GM04503 (cell line): ENCODE measurements at regions not wholly inside any gene's neighbourhood (a gene's known extent, or its start where the extent isn't known, plus 50 kb on each side); places are given as distances from the start of the nearest gene placed in this dataset.
A peak's percentile ranks its signal among the peaks of the same experiment; 100 is the strongest.
"Not testable (repeated sequence)": the region's sequence is repeated elsewhere in the genome, so short reads cannot be mapped to it uniquely, and the experiment has no call there.

Experiments used
- DNase-seq: peaks from one replicate; pipeline ENCODE4 v3.0.0-alpha.2; 2012; ENCODE audit warnings: low read depth

DNA sequence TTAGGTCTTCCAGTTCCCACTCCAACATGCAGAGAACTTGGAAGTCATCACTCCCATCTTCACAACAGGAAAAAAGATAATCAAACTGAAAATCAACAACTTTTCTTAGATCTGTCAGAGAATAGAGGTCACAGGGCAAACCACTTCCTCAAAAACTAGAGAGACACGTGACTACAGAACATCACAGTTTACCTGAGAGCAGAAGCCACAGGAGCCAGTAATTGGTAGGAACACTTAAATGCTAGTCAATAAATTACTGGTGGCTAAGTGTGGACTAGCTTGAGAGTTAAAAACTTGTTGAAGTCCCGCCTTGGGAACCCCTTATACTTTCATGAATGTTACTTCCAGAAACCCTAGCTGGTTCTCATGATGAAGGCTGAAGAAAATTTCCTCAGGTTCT, 81.1 kb downstream of the THSD1 start:
- DNase-seq = not testable (repeated sequence)

DNA sequence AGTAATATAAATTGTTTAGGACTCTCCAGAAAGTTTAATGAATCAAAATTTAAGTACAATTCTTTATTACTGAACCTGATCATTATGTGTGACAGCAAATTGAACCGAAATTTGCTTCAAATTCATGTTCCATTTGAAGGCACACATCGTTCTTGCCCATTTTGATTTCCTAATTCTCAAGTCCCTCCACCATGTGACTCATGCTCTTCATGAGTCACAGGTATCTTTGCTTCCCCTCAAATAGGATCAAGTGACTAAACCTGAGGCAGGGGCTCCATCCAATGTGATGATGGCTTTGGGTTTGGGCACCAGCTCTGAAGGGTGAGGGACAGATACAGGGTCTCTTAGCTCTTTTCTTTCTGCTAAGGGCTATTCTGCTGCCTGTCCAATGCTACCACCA, 86.1 kb downstream of the THSD1 start:
- no peak for DNase-seq

DNA sequence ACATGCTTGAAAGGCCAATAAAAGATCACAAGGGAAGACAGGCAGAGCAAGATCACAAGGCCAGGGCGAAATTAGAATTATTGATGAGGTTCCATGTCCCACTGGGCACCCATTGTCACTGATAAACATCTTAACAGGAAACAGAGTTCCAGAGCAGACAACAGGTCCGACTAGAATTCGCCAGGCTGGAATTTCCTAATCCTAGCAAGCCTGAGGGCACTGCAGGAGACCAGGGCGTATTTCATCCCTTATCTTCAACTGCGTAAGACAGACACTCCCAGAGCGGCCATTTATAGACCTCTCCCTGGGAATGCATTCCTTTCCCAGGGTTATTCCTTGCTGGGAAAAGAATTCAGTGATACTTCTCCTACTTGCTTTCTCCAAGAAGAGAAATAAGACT, 96.1 kb downstream of the THSD1 start:
- not testable (repeated sequence) for DNase-seq

DNA sequence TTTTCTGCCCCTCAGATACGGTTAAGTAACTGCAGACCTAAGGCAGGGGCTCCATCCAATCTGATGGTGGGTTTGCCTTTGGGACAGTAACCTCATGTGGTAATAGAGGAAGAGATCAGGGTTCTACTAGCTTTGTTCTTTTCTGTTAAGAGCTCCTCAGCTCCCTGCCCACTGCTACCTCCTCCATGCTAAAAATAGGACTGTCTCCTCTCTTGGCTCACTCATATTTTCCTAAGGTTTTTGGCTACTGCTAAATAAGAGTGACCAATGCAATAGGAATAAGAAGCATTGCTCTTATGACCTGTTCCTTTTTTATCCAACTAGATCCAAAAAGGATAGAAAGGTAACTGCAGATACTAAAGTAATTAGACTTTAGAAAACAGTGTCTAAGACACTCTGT, 99.6 kb downstream of the THSD1 start:
- not testable (repeated sequence) for DNase-seq

DNA sequence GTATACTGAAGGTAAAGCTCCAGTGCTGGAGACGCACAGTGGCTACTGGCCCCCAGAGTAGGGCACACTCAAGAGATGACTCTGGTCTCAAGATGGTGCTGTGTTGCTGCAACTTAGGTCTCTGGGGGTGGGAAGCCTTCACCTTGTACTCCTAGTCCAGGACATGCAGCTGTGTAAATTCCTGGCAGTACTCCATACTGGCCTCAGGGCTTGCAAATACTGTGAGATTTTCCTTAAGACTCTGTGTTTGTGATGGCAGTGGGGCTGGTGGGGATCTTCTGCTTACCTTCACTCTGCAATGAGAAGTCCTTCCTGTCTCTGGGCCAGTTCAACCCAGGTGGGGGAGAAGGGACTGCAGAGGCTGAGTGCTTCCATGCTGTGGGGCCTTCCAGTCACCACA, 102.9 kb downstream of the THSD1 start:
- not testable (repeated sequence) for DNase-seq

DNA sequence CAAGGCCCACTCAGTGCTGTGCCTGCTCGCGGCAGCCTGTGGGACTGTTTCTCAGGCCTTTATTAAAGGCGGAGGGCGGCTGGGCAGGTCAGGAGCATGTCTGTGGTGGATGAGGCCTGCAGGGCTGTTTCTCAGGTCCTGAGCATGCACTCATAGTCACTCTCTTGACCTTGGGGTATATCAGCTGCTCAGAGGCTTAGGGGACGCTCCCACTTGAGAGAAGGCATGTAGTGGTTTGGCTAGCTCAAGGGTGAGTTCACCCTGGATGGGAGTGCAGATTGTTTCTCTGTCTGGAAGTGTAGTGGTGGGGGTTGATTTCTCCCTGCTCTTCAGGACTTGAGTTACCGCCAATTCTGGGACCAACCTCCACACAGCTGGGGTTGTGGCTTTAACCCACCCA, 103.3 kb downstream of the THSD1 start:
- not testable (repeated sequence) for DNase-seq

DNA sequence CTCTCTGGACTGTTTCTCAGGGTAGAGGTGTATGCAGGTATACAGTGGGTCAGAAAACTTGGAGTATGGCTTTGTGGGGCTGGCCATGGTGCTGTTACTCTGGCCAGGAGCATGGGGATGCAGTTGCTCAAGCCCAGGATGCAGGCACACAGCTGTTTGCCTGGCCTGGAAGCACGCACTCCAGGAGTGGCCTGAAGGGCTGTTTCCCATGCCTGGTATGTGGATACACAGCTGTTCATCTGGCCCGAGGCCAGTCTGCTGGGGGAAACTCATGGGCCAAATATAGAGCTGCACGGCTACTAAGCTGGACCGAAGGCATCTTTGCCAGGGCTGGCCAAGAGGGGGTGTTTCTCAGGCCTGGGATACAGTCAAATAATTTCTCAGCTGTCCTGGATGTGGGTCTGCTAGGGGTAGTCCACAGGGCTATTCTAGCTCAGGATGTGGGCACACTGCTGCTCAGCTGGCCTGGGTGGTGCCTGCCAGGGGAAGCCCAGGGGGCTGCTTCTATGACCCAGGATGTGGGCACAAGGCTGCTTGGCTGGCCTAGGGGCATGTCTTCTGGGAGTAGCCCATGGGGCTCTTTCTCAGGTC, 104.1 kb downstream of the THSD1 start:
- not testable (repeated sequence) for DNase-seq

DNA sequence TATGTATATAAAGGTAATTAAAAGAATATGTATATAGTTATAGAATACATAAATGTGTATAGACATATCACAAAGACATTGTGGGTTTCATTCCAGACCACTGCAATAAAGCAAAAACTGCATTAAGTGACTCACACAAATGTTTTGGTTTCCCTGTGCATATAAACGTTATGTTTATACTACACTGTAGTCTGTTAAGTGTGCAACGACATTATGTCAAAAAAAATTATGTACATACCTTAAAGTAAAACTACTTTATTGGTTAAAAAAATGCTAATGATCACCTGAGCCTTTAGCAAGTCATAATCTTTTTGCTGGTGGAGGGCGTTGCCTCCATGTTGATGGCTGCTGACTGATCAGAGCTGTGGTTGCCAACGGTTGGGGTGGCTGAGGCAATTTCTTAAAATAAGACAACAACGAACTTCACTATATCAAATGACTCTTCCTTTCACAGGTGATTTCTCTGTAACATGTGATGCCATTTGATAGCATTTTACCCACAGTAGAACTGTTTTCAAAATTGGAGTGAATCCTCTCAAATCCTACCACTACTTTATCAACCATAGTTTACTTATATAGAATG, 107.8 kb downstream of the THSD1 start:
- not testable (repeated sequence) for DNase-seq

DNA sequence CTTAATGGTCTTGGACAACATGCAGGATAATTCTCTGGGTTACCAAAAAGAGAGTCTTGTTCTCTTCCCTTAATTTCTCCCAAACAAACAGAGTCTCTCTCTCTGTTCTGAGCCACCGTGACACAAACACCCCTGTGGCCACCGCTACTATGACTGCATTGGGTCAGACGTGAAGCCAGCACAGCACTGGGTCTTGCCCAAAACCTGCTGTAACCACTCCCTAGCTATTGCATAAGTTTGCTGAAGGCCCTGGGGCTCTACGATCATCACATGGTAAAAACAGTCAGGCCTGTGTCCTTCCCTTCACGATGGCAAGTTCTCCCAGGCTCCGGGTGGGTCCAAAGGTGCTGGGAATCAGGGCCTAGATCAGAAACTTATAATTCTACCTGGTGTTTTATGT, 117.1 kb downstream of the THSD1 start:
- not testable (repeated sequence) for DNase-seq

DNA sequence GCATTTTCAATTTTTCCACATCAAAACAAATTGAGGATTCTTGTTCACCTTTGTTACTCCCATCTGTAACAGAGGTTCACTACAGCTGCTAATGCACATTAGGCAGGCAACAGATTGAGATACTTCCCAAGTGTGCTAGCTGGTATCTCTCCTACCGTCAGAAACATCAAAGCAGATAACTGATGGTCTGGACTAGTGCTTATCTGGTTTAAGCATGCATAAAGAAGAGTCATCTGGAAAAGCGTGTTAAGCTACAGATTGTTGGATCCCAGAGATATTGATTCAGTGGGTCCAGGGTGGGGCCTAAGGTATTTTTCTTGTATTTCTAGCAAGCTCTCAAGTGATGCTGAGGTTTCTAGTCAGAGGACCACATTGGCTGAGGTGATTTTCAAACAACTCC, 122.0 kb upstream of the NEK3 start:
- not testable (repeated sequence) for DNase-seq

DNA sequence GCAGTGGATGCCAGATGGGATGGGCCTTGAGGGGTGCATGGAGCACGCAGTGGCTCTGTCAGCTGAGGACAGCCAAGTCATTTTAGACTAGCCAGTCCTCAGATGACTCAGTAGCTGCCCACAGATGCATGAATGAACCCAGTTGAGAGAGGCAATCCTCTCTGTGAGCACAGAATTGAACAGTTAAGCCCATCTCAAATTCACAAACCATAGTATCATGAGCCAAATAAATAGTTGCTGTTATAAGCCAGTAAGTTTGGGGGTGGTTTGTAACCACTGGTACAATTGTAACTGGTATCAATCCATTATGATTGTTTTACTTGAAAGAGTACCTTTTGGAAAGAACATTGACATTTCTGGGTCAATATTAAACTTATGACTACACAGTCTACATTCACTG, 120.0 kb upstream of the NEK3 start:
- not testable (repeated sequence) for DNase-seq

DNA sequence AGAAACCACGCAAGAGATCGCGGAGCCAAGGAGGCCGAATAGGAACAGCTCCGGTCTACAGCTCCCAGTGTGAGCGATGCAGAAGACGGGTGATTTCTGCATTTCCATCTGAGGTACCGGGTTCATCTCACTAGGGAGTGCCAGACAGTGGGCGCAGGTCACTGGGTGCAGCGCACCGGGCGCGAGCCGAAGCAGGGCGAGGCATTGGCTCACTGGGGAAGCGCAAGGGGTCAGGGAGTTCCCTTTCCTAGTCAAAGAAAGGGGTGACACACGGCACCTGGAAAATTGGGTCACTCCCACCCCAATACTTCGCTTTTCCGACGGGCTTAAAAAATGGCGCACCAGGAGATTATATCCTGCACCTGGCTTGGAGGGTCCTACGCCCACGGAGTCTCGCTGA, 94.9 kb upstream of the NEK3 start:
- not testable (repeated sequence) for DNase-seq

DNA sequence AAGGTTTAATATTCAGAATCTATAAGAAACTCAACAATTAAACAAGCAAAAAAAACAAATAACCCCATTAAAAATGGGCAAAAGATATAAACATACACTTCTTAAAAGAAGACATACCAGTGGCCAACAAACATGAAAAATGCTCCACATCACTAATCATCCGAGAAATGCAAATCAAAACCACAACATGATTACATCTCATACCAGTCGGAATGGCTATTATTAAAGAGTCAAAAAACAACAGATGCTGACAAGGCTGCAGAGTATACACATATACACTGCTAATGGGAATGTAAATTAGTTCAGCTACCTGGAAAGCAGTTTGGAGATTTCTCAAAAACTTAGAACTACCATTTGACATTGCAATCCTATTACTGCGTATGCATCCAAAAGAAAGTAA, 81.4 kb upstream of the NEK3 start:
- not testable (repeated sequence) for DNase-seq

DNA sequence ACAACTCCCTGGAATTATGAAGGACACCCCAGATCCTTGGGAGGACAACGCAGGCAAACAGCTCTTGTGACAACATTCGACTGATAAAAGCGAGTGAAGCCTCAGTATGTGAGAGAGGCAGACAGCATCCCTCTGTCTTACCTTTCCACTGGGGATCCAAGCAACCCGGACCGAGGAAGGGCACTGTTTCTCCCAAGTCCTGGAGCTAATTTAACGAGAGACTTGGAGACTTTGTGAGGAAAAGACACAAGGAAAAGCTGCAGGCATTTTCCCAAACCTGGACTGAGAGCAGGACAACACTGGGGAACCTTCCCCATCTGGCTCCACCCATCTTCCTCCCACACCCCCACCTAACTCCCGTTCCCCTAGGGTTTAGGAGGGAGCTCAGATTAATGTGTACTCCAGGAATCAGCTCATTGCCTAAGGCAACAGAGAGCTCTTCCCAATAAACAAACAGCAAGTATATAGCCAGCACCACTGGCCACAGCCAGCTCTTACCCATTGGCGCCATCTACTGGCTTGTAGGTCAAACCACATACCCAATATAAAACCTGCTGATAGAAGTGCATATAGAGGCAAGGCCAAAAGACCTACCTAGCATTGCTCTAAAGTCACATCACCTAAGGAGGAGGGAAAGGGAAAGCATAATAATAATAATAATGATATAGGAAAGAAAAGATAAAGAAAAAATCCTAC, 76.7 kb upstream of the NEK3 start:
- peak; percentile 11 for DNase-seq

DNA sequence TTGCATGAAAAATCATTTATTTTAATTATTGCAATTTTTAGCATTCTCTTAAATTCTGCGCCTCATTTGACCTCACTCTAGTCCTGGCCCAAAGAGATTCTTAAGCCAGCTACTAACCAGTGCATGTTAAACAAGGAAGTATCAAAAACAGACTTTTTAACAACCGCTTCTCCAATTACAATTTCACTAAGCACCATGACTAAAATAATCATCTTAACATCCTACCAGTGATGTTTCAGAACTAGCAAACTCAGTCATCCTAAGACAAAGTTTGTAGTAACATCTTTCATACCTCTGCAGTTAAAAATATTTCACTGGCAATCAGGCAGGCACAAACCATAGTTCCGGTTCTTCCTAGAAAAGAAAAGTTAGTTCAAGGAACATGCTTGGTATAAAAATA, 75.5 kb upstream of the NEK3 start:
- not testable (repeated sequence) for DNase-seq

DNA sequence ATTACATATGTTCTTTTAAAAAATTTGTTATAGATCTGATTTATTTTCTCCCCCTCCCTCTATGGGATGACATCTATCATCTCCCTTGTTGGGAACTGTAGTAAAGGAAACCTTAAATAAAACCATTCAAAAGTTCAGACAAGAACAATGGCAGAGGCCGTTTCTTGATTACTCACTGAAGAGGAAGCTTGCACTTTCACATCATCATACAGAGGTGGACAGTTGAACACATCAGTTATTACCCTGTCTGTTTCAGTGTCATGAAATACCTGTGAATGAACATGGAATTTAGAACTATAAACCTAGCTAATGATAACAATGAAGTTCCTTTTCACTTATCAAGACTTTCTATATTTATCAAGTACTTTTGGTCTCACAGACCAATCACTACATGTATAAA, 63.7 kb upstream of the NEK3 start:
- DNase-seq = not testable (repeated sequence)

DNA sequence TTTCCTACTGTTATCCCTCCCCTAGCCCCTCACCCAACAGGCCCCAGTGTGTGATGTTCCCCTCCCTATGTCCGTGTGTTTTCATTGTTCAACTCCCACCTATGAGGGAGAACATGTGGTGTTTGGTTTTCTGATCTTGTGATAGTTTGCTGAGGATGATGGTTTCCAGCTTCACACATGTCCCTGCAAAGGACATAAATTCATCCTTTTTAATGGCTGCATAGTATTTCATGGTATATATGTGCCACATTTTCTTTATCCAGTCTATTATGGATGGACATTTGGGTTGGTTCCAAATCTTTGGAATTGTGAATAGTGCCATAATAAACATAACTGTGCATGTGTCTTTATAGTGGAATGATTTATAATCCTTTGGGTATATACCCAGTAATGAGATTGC, 54.5 kb upstream of the NEK3 start:
- DNase-seq = not testable (repeated sequence)

DNA sequence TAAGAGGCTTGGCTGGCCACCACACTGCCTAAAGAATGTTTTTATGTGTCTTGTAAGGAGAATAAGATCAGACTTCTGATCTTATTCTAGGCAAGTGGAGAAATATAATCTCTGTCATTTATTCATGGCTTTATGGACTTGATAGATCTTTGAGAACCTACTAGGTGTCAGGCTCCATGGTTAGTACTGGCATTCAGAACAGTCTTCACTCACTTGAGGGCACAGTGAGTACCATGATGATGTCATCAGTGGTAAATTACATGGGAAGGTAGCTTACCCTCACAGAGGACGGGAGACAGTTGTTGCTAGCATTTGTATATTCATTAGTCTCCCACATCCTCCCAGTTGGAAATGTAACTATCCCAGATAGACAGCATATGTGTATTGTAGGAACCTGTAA, 53.5 kb upstream of the NEK3 start:
- not testable (repeated sequence) for DNase-seq

DNA sequence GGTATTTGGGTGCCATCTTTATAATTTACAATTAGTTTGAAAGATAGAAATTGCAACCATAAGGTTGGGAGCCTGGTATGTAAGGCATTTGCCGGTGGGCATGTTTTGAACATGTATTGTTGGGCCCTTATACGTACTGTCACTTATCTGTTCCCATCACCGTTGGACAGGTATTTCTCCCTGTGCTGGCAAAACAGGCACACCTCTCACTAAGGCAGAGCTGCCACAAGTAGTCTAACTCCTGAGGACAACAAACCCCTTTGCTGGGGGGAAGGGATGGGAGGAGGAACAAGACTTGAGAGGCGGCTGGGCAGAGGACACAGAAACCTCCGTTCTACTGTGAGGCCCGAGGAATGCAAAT, 52.0 kb upstream of the NEK3 start:
- DNase-seq = not testable (repeated sequence)

DNA sequence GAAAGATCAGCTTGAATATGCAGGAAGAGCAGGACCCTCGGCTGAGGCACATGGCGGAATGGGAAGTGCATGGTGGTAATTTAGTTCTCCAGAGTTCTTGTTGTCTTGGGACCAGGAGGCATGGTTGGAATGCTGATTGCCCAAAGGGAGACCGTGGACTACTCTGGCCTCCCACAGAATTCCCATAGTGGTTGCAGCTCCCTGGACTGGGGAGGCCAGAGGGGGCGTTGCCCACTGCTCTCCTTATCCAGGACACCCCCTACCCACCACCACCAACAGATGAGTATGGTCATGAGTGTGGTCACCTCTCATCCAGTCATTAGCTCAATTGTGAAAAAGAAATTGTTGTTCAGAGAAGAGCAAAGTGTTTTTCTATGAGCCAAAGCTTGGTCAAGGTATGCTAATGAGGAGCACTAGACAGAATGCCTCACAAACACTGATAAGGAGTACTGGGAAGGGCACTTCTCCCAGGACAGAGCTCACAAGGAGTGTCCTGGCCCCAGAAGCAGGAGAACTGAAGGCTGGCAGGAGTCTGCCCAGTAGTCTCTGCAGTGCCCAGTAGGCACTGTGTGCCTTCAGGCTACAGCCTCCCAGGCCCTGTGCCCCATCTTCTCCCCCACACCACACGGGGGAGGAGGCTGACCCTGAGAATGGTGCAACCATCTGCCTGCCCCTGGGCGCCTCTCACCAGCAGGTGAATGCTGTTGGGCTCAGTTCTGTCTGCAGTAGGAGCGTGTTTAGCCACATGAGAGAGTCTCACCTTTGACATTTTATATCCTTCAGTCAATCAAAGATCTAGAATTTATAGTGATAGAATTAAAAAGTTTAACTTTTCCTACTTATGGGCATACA, 51.4 kb upstream of the NEK3 start:
- not testable (repeated sequence) for DNase-seq
